CD4-positive, alpha-beta T cell treated with Interleukin-17A for 4 hours (primary cell): ENCODE measurements at regions not wholly inside any gene's neighbourhood (a gene's known extent, or its start where the extent isn't known, plus 50 kb on each side); places are given as distances from the start of the nearest gene placed in this dataset.
"Not testable (repeated sequence)": the region's sequence is repeated elsewhere in the genome, so short reads cannot be mapped to it uniquely, and the experiment has no call there.

Experiments used
- DNase-seq: peaks from one replicate; pipeline ENCODE4 v3.0.0-alpha.2; 2020; ENCODE audit warnings: mixed read lengths

DNA sequence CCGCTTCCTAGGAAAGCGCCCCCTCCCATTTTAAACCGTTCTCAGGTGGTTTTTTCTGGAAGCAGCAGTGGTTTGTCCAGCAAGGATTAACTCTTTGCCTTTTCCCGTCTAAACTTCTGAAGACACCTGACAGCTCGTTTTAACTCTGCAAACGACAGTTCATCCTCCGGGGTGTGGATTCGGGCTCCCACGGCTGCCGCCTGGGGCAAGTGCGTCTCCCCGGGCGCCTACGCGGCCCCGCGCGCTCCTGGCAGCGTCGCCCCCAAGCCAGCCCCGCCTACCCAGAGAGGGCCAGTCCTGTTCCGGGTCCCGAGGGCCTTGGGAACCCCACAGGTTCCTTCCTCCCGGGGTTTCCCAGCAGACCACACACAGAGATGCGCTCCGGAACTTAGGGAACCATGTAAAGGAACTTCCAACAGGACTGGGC, 54.4 kb downstream of the PRR18 start:
- DNase-seq = peak; percentile 59

GRCh38 chr6:166253281-166253681, 54.9 kb downstream of the PRR18 start:
- peak; percentile 58 for DNase-seq

DNA sequence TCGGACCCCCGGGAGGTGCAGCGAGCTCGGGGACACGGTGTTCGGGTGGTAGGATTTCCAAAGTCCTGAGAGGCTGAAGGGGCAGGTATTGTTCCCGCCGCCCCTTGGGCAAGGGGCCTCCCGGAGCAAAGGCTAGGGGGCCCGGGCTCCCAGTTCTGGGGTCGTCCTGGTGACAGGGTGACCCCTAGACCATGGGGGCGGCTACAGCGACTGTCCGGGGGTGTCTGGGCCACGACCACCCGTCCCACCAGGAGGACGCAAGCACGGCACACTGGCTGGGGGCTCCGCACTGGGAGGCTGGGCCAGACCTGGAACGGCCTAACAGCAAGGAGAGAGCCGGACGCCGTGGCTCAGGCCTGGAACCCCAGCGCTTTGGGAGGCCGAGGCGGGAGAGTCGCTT, 55.6 kb downstream of the PRR18 start:
- DNase-seq = no peak

DNA sequence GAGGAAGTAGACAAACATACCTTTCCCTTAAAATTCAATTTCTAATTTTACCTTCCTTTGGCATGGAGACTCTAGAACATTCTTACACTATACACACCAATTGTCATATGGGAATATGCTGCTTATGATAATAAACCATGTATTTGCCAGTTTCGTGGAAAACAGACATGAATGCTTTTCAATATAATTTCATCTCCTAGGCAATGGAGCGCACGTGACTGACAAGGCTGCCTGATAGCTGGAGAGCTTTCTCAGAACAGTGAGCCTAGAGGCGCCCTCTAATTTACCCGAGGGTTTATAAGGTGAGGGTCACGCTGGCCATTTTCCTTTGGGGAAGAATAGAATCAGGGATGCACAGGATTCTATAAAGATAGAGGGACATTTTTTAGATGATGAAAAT, 56.5 kb downstream of the PRR18 start:
- DNase-seq = no peak

GRCh38 chr6:166251211-166251610, 57.0 kb downstream of the PRR18 start:
- DNase-seq = no peak

DNA sequence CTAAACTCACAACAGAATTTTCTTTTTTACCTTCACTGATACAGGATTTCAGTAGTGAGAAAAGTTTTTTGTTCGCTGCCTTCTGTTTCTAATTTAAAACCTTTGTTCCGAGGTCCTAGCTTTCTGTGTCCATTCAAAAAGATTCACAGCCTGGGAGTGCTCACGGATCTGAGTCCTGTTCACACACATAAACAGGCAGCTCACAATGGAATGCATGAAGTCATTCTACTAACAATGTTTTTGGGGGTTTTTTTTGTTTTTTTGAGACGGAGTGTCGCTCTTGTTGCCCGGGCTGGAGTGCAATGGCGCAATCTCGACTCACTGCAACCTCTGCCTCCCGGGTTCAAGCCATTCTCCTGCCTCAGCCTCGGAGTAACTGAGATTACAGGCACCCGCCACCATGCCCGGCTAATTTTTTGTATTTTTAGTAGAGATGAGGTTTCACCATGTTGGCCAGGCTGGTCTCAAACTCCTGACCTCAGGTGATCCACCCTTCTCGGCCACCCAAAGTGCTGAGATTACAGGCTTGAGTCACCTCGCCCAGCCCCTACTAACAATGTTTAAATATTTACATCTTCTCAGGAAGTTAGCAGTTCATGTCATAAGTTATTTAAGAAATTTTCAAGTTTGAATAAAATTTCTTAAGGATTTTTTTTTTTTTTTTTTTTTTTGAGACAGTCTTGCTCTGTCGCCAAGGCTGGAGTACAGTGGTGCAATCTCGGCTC, 59.0 kb downstream of the PRR18 start:
- DNase-seq = not testable (repeated sequence)

DNA sequence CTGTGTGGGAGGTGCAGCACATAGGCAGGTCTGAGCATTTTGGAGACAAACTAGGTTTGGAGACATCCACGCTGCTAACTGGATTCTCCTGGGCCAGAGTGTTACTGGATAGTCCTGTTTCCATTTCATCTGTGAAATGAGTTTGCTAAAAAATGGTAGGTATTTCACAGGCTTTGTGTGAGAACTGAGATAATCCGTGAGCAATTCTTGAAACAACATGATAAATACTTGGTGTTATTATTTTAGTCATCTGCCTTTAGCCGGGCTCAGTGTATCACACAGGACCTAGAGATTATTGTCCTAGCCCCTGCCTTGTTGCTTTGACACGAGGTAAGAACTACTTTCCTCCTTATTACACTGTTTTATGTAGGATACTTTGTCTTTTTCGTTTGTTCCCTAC, 63.0 kb downstream of the PRR18 start:
- DNase-seq = no peak

GRCh38 chr6:166244353-166245045, 63.7 kb downstream of the PRR18 start:
- DNase-seq = peak; percentile 57

GRCh38 chr6:166242888-166243287, 65.3 kb downstream of the PRR18 start:
- DNase-seq = no peak

DNA sequence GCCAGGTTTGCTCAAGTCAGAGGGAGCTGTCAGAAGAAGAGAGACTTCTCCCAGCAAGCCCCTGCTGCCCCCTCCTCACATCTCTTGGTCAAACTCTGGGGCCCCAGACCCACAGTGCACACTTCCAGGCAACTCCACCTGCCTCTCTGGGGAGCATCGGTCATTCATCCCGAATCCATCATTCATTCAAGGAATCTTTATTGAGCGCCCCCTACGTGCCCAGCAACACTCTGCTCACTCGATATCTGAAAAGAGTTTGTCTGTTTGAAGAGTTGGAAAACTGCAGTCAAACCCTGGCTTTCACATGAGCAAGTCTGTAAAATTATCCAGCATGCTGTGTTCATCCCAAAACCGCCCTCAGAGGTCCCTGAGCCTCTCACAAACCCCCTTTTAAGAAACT, 66.2 kb downstream of the PRR18 start:
- DNase-seq = no peak

- no peak for DNase-seq
Observed at GRCh38 chr6:166240889-166241288, 67.3 kb downstream of the PRR18 start.

DNA sequence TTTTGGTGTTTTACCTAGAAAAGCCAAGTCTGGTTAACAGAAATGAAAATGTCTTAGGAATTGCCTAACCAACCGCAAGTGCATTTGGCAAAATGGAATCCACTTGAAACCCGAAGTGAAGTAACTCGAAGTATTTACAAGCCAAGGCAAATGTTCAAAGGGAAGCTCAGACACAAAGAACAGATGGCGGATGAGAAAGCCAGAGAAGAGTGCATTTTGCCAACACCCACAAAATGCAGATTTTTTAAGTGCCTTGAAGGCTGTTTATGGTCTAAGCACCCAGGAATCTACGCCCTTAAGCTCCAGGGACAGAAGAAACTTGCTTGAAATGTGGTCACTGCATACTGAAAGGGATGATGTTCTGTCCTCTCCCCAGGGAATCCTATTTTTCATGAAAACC, 70.0 kb upstream of the TBXT start:
- no peak for DNase-seq

GRCh38 chr6:166236596-166236995, 68.9 kb upstream of the TBXT start:
- DNase-seq = no peak

DNA sequence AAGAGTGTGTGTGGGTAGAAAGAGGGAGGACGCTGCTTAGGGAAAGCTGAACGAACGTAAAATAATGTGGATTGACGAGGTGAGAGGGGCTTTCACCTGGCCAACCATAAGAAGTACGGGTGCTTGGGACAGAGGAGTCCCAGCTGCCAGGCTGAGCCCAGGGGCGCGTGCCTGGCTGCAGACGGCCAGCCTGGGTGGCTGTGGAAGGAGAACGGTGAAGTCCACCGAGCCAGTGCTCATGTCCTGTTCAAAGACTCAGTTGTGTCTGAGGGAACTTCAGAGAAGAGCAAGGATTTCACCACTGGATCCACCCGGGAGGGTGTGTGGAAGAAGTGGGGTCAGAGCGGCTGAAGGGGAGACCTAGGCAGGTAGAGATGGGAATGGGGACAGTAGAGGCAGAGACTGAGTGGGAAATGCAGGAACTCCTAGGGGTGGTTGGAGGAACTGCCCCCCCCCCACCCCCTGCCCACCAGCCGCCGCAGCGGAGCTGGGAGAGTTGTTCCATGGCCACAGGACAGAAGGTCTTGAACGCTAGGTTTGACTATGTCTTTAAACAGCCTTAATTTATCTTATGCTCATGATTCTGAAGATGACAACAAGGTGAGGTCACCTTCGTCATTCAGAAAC, 68.1 kb upstream of the TBXT start:
- DNase-seq = no peak

GRCh38 chr6:166231181-166231580, 63.5 kb upstream of the TBXT start:
- not testable (repeated sequence) for DNase-seq

DNA sequence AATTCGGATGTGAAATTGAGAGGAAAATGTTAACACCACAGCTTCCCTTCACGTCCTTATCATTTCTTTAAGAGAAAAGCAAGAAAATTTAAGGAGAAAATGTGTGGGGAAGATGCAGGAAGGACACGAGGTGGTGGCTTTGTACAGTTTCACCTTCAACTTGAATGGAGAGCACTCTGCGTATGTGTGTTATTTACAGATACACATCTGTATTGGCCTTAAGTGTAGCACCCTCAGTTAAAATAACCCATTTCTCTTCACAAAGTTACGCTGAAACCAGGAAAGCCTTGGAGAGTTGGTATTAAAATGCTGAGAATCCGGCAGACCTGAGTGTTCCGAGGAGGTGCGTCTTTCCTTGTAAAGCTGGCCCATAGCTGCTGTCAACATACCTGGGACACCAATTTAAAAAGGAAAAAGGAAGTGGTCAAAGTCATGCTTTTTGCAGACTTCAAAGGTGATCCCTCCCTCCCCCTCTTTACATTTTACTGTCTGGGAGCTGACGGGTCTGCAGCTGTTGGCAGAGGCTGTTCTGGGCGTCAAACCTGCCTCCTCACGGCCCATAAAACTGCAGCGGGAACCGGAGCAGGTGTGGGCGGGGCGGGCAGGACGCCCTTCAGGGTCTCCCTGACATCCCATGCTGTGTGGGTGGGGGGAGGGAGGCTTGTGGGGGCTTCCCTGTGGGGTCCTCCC, 61.3 kb upstream of the TBXT start:
- no peak for DNase-seq

GRCh38 chr6:166228425-166228824, 60.8 kb upstream of the TBXT start:
- DNase-seq = no peak

DNA sequence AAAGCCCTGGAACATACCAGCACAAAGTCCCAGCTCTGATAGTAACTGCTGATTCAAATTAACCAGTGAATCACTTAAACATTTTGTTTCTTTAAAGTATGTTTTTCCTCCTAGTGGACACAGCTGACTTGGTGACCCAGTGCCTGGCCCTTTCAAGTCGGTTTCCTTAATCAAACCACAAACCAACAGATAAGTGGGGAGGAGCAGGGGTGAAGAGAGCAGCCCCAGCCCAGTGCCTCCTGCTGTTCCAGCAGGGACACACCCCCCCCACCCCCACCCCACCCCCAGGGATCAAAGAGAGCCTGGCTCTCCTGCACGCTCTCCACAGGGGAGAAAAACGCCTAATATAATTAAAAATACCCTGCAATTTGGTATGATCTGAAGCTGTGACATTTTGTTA, 55.4 kb upstream of the TBXT start:
- no peak for DNase-seq

DNA sequence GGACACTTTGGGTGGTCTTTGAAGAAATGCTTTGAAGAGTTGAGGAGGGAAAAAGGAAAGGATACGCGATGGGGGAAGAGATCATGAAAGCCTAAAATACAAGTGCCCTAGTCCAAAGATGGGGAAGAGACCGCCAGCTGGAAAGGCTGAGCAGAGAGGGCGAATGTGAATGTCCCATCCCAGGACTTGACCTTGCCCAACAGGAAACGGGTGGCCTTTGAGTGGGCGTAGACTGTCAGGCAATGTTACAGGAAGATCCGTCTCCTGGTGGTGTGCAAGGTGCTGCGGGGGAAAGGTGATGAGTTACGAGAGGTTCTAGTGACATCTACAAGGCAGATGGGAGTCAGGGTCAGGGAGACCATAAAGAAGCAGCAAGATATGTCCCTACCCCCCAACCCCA, 55.0 kb upstream of the TBXT start:
- no peak for DNase-seq

DNA sequence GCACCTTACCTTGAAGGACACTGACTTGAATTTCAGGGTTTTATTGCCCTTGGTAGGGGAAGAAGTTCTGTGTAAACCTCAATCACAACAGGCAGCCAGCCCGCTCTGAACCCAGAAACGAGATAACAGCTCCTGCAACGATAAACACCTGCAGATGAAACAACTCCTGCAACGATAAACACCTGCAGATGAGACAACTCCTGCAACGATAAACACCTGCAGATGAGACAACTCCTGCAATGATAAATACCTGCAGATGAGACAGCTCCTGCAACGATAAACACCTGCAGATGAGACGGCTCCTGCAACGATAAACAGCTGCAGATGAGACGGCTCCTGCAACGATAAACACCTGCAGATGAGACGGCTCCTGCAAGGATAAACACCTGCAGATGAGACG, 54.0 kb upstream of the TBXT start:
- DNase-seq = no peak

GRCh38 chr6:166221040-166221439, 53.4 kb upstream of the TBXT start:
- peak; percentile 54 for DNase-seq
